Upper lobe of right lung (tissue), 1 donor: ENCODE measurements at regions not wholly inside any gene's neighbourhood (a gene's known extent, or its start where the extent isn't known, plus 50 kb on each side); places are given as distances from the start of the nearest gene placed in this dataset.

Source experiments
- ATAC-seq: fragments of 200-7000 bp; cut with Tn5 transposase; one replicate; pipeline ENCODE4 v1.9.1; 2020; ENCODE audit warnings: mild to moderate bottlenecking, moderate library complexity
- DNase-seq: peaks from one replicate; pipeline ENCODE4 v3.0.0-alpha.2; 2020
- H3K27ac ChIP-seq: fragments of 200-600 bp; one replicate; pipeline ENCODE4 v1.8.0; 2022
- H3K27me3 ChIP-seq: fragments of 200-600 bp; one replicate; pipeline ENCODE4 v1.8.0; 2022; ENCODE audit warnings: mild to moderate bottlenecking
- H3K36me3 ChIP-seq: fragments of 200-600 bp; one replicate; pipeline ENCODE4 v1.8.0; 2022
- H3K4me1 ChIP-seq: fragments of 200-600 bp; one replicate; pipeline ENCODE4 v1.8.0; 2022
- H3K4me3 ChIP-seq: fragments of 200-600 bp; one replicate; pipeline ENCODE4 v1.8.0; 2022; ENCODE audit warnings: mild to moderate bottlenecking
- H3K9me3 ChIP-seq: fragments of 200-600 bp; one replicate; pipeline ENCODE4 v1.8.0; 2022
- intact Hi-C: fragments of 100-400 bp; cut with DNase I; formaldehyde crosslinking; loops from one replicate; pipeline ENCODE4 v1.11.0; 2022
- TF ChIP-seq, protein P1 (sequence below): fragments of 200-600 bp; IDR thresholded peaks from one replicate; pipeline ENCODE4 v1.8.0; 2022; ENCODE audit warnings: antibody characterized with exemption
- donor health status: DM: no; HTN: yes; CAD: no; lungs with severe emphysema.

DNA sequence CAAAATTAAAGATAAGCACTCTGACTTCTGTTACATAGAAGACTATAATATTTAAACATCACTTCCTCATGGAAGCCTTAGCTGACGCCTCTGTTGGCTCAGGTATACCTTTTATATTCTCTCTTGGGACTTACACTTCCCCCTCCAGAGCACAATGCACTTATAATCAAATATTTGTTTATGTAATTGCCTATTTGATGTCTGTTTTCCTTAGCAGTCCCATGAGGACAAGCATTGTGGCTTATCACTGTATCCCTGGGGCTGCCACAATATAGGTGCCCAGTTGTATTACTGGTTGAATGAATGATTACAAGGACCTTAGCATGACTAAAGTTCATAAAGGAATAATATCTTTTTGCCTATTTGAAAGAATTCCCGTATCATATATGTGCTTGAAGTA is 186.7 kb upstream of the VGLL2 start:
- Histone ChIP-seq H3K4me1 (no peaks in the 10 kb centered on the region), H3K36me3 (no peaks in the 10 kb centered on the region), H3K27ac (no peak overlapping the region), H3K9me3 (no peaks in the 10 kb centered on the region), H3K27me3 (no peaks in the 10 kb centered on the region), H3K4me3 (no peak overlapping the region)
- TF ChIP-seq, protein P1, sequence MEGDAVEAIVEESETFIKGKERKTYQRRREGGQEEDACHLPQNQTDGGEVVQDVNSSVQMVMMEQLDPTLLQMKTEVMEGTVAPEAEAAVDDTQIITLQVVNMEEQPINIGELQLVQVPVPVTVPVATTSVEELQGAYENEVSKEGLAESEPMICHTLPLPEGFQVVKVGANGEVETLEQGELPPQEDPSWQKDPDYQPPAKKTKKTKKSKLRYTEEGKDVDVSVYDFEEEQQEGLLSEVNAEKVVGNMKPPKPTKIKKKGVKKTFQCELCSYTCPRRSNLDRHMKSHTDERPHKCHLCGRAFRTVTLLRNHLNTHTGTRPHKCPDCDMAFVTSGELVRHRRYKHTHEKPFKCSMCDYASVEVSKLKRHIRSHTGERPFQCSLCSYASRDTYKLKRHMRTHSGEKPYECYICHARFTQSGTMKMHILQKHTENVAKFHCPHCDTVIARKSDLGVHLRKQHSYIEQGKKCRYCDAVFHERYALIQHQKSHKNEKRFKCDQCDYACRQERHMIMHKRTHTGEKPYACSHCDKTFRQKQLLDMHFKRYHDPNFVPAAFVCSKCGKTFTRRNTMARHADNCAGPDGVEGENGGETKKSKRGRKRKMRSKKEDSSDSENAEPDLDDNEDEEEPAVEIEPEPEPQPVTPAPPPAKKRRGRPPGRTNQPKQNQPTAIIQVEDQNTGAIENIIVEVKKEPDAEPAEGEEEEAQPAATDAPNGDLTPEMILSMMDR, result no peak
- intact Hi-C loops, result no loop called here
- no peak for ATAC-seq
- DNase-seq, result no peak

DNA sequence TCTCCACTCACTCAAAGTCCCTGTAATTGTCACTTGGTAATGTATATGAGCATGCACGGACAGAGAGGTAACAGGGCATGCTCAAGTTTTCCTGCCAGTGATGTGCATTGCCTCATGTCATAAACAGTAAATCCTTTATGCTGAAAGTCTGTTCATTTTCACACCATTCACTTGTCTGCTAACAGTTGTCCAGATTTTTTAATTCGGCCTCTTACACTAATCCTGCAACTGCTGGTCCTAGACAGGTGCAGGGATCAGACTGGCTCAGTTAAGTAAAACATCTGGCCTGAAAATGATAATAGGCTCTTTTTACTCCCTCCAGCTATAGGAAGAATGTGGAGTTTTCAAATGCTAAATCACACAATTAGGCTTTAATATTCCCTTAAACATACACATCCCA is 185.4 kb upstream of the VGLL2 start:
- DNase-seq (no peak), ATAC-seq (no peak)
- intact Hi-C loops, result no loop called here
- TF ChIP-seq, protein P1, result no peak
- Histone ChIP-seq H3K27me3 (no peaks in the 10 kb centered on the region), H3K4me1 (no peaks in the 10 kb centered on the region), H3K4me3 (no peak overlapping the region), H3K27ac (no peak overlapping the region), H3K9me3 (no peaks in the 10 kb centered on the region), H3K36me3 (no peaks in the 10 kb centered on the region)

DNA sequence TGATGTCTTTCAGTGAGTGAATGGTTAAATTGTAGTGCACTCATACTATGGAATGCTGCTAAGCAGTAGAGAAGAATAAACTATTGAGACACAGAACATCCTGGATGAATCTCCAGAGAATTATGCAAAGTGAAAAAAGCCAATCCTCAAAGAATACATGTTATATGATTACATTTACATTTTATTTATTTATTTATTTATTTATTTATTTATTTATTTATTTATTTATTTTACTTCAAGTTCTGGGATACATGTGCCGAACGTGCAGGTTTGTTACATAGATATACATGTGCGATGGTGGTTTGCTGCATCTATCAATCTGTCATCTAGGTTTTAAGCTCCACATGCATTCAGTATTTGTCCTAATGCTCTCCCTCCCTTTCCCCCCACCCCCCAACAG is 175.8 kb upstream of the VGLL2 start:
- Histone ChIP-seq H3K27me3 (no peaks in the 10 kb centered on the region), H3K27ac (no peak overlapping the region), H3K4me1 (no peaks in the 10 kb centered on the region), H3K9me3 (no peaks in the 10 kb centered on the region), H3K36me3 (no peaks in the 10 kb centered on the region), H3K4me3 (no peak overlapping the region)
- DNase-seq, result no peak
- TF ChIP-seq, protein P1, result no peak
- ATAC-seq, result no peak
- intact Hi-C loops, result no loop called here

DNA sequence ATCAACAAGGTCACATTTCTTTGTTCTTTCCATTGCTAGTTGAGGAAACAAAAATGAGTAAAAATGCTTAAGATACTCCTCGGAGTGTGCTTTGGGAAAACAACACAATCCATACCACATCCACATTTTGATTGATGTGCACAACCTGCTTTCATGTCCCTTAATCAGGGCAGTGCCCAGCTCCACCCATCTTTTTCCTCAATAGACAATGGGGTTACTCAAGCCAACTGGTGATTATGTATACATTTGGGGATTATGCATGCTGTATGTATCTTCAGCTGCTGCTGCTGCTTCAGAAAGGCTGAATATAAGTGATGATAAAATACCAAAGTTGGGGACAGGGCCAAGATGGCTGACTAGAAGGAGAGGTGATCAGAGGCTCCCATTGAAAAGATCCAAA is 155.2 kb upstream of the VGLL2 start:
- Histone ChIP-seq H3K4me1 (no peaks in the 10 kb centered on the region), H3K27ac (no peak overlapping the region), H3K36me3 (no peaks in the 10 kb centered on the region), H3K4me3 (no peak overlapping the region), H3K27me3 (no peaks in the 10 kb centered on the region), H3K9me3 (no peaks in the 10 kb centered on the region)
- no peak for ATAC-seq
- TF ChIP-seq, protein P1, result no peak
- no peak for DNase-seq
- intact Hi-C loops, result no loop called here

DNA sequence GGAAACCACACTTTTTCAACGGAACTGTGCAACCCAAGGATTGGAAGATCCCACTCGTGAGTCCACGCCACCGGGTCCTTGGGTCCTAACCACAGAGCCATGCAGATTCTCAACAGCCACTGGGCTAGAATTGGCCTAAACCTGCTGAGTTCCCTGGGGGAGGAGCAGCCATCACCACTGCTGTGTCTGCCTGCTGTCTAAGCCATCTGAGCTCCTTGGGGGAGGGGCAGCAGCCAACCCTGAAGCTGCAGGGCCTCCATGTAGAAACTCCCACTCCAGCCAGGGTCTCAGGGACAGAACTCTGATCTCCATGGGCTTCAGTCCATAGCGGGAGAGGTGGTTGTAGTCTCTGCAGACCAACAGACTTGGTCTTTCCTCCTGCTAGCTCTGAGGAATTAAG is 154.6 kb upstream of the VGLL2 start:
- no peak for ATAC-seq
- Histone ChIP-seq H3K9me3 (no peaks in the 10 kb centered on the region), H3K36me3 (no peaks in the 10 kb centered on the region), H3K4me3 (no peak overlapping the region), H3K4me1 (no peaks in the 10 kb centered on the region), H3K27ac (no peak overlapping the region), H3K27me3 (no peaks in the 10 kb centered on the region)
- DNase-seq, result no peak
- intact Hi-C loops, result no loop called here
- TF ChIP-seq, protein P1, result no peak

DNA sequence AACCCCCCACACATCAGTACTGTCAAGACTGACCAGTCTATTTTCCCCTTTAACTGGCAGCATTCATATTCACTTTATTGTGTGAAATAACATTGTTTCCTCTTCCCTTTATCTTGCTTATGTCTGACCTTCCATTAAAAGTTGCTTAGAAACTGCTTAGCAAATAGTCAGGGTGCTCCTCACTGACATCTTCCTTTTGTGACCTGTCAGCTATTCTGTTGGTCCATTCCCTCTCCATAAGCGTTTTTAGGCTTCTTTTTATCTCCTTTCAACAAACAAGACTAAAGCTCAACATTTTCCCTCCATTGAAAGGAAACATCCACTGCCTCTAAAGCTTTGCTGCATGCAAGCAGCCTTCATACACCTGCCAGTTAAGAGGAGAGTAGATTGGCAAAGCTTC is 147.7 kb upstream of the VGLL2 start:
- TF ChIP-seq, protein P1, result no peak
- ATAC-seq (no peak), DNase-seq (no peak)
- H3K4me3 ChIP-seq, result no peak overlapping the region
- H3K27me3 ChIP-seq, result no peaks in the 10 kb centered on the region
- H3K36me3 ChIP-seq, result no peaks in the 10 kb centered on the region
- intact Hi-C loops, result no loop called here
- no peak overlapping the region for H3K27ac ChIP-seq
- no peaks in the 10 kb centered on the region for H3K9me3 ChIP-seq
- H3K4me1 ChIP-seq, result no peaks in the 10 kb centered on the region
